ENCODE measurements at regions not wholly inside any gene's neighbourhood (a gene's known extent, or its start where the extent isn't known, plus 50 kb on each side); places are given as distances from the start of the nearest gene placed in this dataset.
"Not testable (repeated sequence)": the region's sequence is repeated elsewhere in the genome, so short reads cannot be mapped to it uniquely, and the experiment has no call there.

GRCh38 chr2:23021311-23022120 lies 363.5 kb upstream of the KLHL29 start:
- DNase-seq = no peak

- no peak for DNase-seq
These were observed 361.3 kb upstream of the KLHL29 start for GRCh38 chr2:23023722-23024121.

- DNase-seq = no peak
These were observed 358.3 kb upstream of the KLHL29 start for GRCh38 chr2:23026671-23027070.

GRCh38 chr2:23027396-23027795 lies 357.6 kb upstream of the KLHL29 start:
- no peak for DNase-seq

- DNase-seq = no peak
These were observed 356.9 kb upstream of the KLHL29 start for GRCh38 chr2:23028106-23028505.

GRCh38 chr2:23029111-23029510 lies 355.9 kb upstream of the KLHL29 start:
- no peak for DNase-seq

GRCh38 chr2:23029951-23030350 lies 355.0 kb upstream of the KLHL29 start:
- DNase-seq = no peak

- DNase-seq = no peak
These were observed 350.0 kb upstream of the KLHL29 start for GRCh38 chr2:23034996-23035395.

- no peak for DNase-seq
These were observed 348.4 kb upstream of the KLHL29 start for GRCh38 chr2:23036629-23037028.

- DNase-seq = no peak
These were observed 347.4 kb upstream of the KLHL29 start for GRCh38 chr2:23037596-23037995.

- DNase-seq = no peak
These were observed 343.5 kb upstream of the KLHL29 start for GRCh38 chr2:23041443-23041842.

GRCh38 chr2:23042216-23042906 lies 342.6 kb upstream of the KLHL29 start:
- DNase-seq = no peak

GRCh38 chr2:23050388-23050787 lies 334.6 kb upstream of the KLHL29 start:
- DNase-seq = no peak

- DNase-seq = no peak
These were observed 331.4 kb upstream of the KLHL29 start for GRCh38 chr2:23053601-23054000.

- DNase-seq = no peak
These were observed 329.7 kb upstream of the KLHL29 start for GRCh38 chr2:23055251-23055650.

GRCh38 chr2:23056846-23057245 lies 328.1 kb upstream of the KLHL29 start:
- DNase-seq = not testable (repeated sequence)

GRCh38 chr2:23058435-23058834 lies 326.5 kb upstream of the KLHL29 start:
- DNase-seq = no peak

GRCh38 chr2:23065210-23065609 lies 319.8 kb upstream of the KLHL29 start:
- DNase-seq = no peak

- DNase-seq = no peak
These were observed 319.0 kb upstream of the KLHL29 start for GRCh38 chr2:23065936-23066335.

- DNase-seq = no peak
These were observed 318.3 kb upstream of the KLHL29 start for GRCh38 chr2:23066686-23067085.

- DNase-seq = no peak
These were observed 315.8 kb upstream of the KLHL29 start for GRCh38 chr2:23069156-23069555.

- DNase-seq = no peak
These were observed 315.1 kb upstream of the KLHL29 start for GRCh38 chr2:23069923-23070322.

GRCh38 chr2:23073056-23073455 lies 311.9 kb upstream of the KLHL29 start:
- no peak for DNase-seq

GRCh38 chr2:23073671-23074070 lies 311.3 kb upstream of the KLHL29 start:
- DNase-seq = no peak

GRCh38 chr2:23077596-23077995 lies 307.4 kb upstream of the KLHL29 start:
- no peak for DNase-seq

Data from stimulated activated CD4-positive, alpha-beta T cell treated with anti-CD3 and anti-CD28 coated beads, Interleukin-4, amount 100 ng/mL, for 24 hours (primary cell).